ENCODE measurements at regions not wholly inside any gene's neighbourhood (a gene's known extent, or its start where the extent isn't known, plus 50 kb on each side); places are given as distances from the start of the nearest gene placed in this dataset.
A peak's percentile ranks its signal among the peaks of the same experiment; 100 is the strongest.
"Not testable (repeated sequence)": the region's sequence is repeated elsewhere in the genome, so short reads cannot be mapped to it uniquely, and the experiment has no call there.

DNA sequence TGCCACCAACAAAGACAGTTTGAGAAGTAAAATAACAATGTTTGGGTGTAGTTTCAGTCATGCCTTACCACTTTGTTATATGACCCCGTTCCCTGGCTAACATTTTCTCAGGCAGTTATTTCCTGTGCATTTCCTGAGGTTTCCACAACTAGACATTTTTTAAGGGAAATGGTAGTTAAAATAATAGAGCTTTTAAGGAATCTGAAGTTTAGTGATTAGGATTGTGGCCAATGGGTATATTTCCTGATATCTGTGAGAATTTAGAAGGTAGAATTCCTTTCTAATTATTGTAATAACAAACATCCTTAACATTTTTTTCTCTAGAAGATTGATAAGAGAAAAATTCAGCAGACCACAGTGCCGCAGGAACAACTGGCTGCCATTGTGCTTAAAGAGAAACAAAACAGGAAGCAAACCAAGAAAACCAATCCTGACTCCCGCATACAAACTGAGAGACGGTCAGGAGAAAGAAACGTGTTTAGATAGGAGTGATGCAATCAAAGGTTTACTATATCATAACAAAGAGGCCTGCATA is 193.6 kb downstream of the MBL2 start:
- Histone ChIP-seq H3K4me3 (ENCODE audit: insufficient read depth, low read depth, low read length) (no peak overlapping the region), H3K36me3 (ENCODE audit: insufficient read depth, low read length) (no peaks in the 10 kb centered on the region), H4K20me1 (ENCODE audit: insufficient read depth, low read length) (no peaks in the 10 kb centered on the region), H2AFZ (ENCODE audit: low read depth, low read length) (no peak overlapping the region), H3K4me2 (ENCODE audit: low read length) (peak overlapping the region; percentile 38), H3K27me3 (ENCODE audit: insufficient read depth, low read length) (no peaks in the 10 kb centered on the region), H3K79me2 (ENCODE audit: insufficient read depth, low read length) (no peaks in the 10 kb centered on the region), H3K9me3 (ENCODE audit: insufficient read depth, low read depth, low read length) (no peaks in the 10 kb centered on the region), H3K4me1 (ENCODE audit: insufficient read depth, low read length) (no peaks in the 10 kb centered on the region), H3K9ac (ENCODE audit: low read length) (no peak overlapping the region), H3K27ac (ENCODE audit: low read depth, low read length) (peak overlapping the region; percentile 44)
- H3K36me3 Mint-ChIP-seq (ENCODE audit: low read depth, unreplicated experiment) = peaks cover 2% of the 10 kb centered on the region
- H3K9me3 Mint-ChIP-seq (ENCODE audit: unreplicated experiment) = peaks cover 10% of the 10 kb centered on the region
- TF ChIP-seq, protein P1, sequence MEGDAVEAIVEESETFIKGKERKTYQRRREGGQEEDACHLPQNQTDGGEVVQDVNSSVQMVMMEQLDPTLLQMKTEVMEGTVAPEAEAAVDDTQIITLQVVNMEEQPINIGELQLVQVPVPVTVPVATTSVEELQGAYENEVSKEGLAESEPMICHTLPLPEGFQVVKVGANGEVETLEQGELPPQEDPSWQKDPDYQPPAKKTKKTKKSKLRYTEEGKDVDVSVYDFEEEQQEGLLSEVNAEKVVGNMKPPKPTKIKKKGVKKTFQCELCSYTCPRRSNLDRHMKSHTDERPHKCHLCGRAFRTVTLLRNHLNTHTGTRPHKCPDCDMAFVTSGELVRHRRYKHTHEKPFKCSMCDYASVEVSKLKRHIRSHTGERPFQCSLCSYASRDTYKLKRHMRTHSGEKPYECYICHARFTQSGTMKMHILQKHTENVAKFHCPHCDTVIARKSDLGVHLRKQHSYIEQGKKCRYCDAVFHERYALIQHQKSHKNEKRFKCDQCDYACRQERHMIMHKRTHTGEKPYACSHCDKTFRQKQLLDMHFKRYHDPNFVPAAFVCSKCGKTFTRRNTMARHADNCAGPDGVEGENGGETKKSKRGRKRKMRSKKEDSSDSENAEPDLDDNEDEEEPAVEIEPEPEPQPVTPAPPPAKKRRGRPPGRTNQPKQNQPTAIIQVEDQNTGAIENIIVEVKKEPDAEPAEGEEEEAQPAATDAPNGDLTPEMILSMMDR (IDR thresholded peaks at IDR 0.05; ENCODE audit: insufficient read depth, low read depth, low read length) = no peak
- TF ChIP-seq EZH2 (IDR thresholded peaks at IDR 0.05; ENCODE audit: insufficient read depth, low read length) = no peak
- H3K4me1 Mint-ChIP-seq (ENCODE audit: low read depth, unreplicated experiment) = peaks cover 5% of the 10 kb centered on the region
- peak overlapping the region; percentile 70 for H3K27ac Mint-ChIP-seq (ENCODE audit: unreplicated experiment)
- peak; percentile 41 for FAIRE-seq
- DNase-seq (ENCODE audit: low read depth) = peak; percentile 55
- no peaks in the 10 kb centered on the region for H3K27me3 Mint-ChIP-seq (ENCODE audit: low read depth, unreplicated experiment)
- H3K4me3 Mint-ChIP-seq (ENCODE audit: unreplicated experiment) = no peak overlapping the region

DNA sequence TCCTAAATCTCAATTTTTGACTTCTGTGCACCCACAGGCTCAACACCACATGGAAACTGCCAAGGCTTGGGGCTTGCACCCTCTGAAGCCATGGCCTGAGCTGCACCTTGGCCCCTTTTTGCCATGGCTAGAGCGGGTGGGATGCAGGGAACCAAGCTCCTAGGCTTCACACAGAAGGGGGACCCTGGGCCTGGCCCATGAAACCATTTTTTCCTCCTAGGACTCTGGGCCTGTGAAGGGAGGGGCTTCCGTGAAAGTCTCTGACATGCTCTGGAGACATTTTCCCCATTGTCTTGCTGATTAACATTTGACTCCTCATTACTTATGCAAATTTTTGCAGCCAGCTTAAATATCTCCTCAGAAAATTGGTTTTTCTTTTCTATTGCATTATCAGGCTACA is 190.9 kb downstream of the MBL2 start:
- H3K27me3 ChIP-seq (ENCODE audit: insufficient read depth, low read length); H3K36me3 ChIP-seq (ENCODE audit: insufficient read depth, low read length); H3K4me2 ChIP-seq (ENCODE audit: low read length); H3K79me2 ChIP-seq (ENCODE audit: insufficient read depth, low read length); H3K9me3 ChIP-seq (ENCODE audit: insufficient read depth, low read depth, low read length); FAIRE-seq; H3K4me3 Mint-ChIP-seq (ENCODE audit: unreplicated experiment); H3K27ac ChIP-seq (ENCODE audit: low read depth, low read length); H3K9ac ChIP-seq (ENCODE audit: low read length); H3K36me3 Mint-ChIP-seq (ENCODE audit: low read depth, unreplicated experiment); H3K9me3 Mint-ChIP-seq (ENCODE audit: unreplicated experiment); H3K4me3 ChIP-seq (ENCODE audit: insufficient read depth, low read depth, low read length); H4K20me1 ChIP-seq (ENCODE audit: insufficient read depth, low read length); H3K27ac Mint-ChIP-seq (ENCODE audit: unreplicated experiment); H3K27me3 Mint-ChIP-seq (ENCODE audit: low read depth, unreplicated experiment); H3K4me1 Mint-ChIP-seq (ENCODE audit: low read depth, unreplicated experiment); H2AFZ ChIP-seq (ENCODE audit: low read depth, low read length); H3K4me1 ChIP-seq (ENCODE audit: insufficient read depth, low read length); DNase-seq (ENCODE audit: low read depth): not testable (repeated sequence)

DNA sequence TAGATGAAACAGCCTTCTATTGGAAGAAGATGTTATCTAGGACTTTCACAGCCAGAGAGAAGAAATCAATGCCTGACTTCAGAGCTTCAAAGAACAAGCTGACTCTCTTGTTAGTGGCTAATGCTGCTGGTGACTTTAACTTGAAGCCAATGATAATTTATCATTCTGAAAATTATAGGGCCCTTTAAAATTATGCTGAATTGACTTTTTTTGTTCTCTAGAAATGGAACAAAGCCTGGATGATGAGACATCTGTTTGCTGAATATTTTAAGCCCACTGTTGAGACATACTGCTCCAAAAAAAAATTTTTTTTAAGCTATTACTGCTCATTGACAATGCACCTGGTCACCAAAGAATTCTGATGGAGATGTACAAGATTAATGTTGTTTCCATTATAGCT is 189.2 kb downstream of the MBL2 start:
- H3K4me1 ChIP-seq (ENCODE audit: insufficient read depth, low read length) = no peaks in the 10 kb centered on the region
- H2AFZ ChIP-seq (ENCODE audit: low read depth, low read length) = no peak overlapping the region
- no peaks in the 10 kb centered on the region for H4K20me1 ChIP-seq (ENCODE audit: insufficient read depth, low read length)
- no peak overlapping the region for H3K4me2 ChIP-seq (ENCODE audit: low read length)
- H3K9me3 ChIP-seq (ENCODE audit: insufficient read depth, low read depth, low read length) = no peaks in the 10 kb centered on the region
- DNase-seq (ENCODE audit: low read depth) (no peak), FAIRE-seq (no peak)
- no peak overlapping the region for H3K27ac ChIP-seq (ENCODE audit: low read depth, low read length)
- Mint-ChIP-seq H3K9me3 (ENCODE audit: unreplicated experiment) (peaks cover 10% of the 10 kb centered on the region), H3K4me3 (ENCODE audit: unreplicated experiment) (no peak overlapping the region), H3K27me3 (ENCODE audit: low read depth, unreplicated experiment) (no peaks in the 10 kb centered on the region), H3K27ac (ENCODE audit: unreplicated experiment) (no peak overlapping the region), H3K4me1 (ENCODE audit: low read depth, unreplicated experiment) (peaks cover 5% of the 10 kb centered on the region), H3K36me3 (ENCODE audit: low read depth, unreplicated experiment) (peaks cover 3% of the 10 kb centered on the region)
- H3K9ac ChIP-seq (ENCODE audit: low read length) = no peak overlapping the region
- no peaks in the 10 kb centered on the region for H3K27me3 ChIP-seq (ENCODE audit: insufficient read depth, low read length)
- TF ChIP-seq, protein P1 (IDR thresholded peaks at IDR 0.05; ENCODE audit: insufficient read depth, low read depth, low read length) = no peak
- TF ChIP-seq EZH2 (IDR thresholded peaks at IDR 0.05; ENCODE audit: insufficient read depth, low read length) = no peak
- H3K36me3 ChIP-seq (ENCODE audit: insufficient read depth, low read length) = no peaks in the 10 kb centered on the region
- H3K4me3 ChIP-seq (ENCODE audit: insufficient read depth, low read depth, low read length) = no peak overlapping the region
- no peaks in the 10 kb centered on the region for H3K79me2 ChIP-seq (ENCODE audit: insufficient read depth, low read length)

Data from astrocyte (in vitro differentiated cells and primary cell).